Adrenal gland (tissue), 9 donors: ENCODE measurements at regions not wholly inside any gene's neighbourhood (a gene's known extent, or its start where the extent isn't known, plus 50 kb on each side); places are given as distances from the start of the nearest gene placed in this dataset.
"Not testable (repeated sequence)": the region's sequence is repeated elsewhere in the genome, so short reads cannot be mapped to it uniquely, and the experiment has no call there.

Experiments
- DNase-seq, 7 donors: peaks; one replicate each; pipeline ENCODE4 v3.0.0-alpha.2; 2019 to 2020
- H3K27ac ChIP-seq, 5 donors: fragments of 200-600 bp; sonication (generic) in 4 of 5; 1 replicate in 3 of 5; 2 replicates in 2 of 5; pipeline versions ENCODE4 v1.5.1 to v1.8.0; 2016 to 2020; ENCODE audit warnings: mild to moderate bottlenecking in 1 of 5
- H3K27me3 ChIP-seq: fragments of 200-600 bp; 2 replicates; pipeline ENCODE4 v1.8.0; 2021
- H3K36me3 ChIP-seq, 2 donors: fragments of 200-600 bp; replicated peaks in 1 of 2; 1 replicate in 1 of 2; 2 replicates in 1 of 2; pipeline versions ENCODE4 v1.5.1 to v1.8.0; 2018 to 2022
- H3K4me1 ChIP-seq, 2 donors: fragments of 200-600 bp; replicated peaks in 1 of 2; 1 replicate in 1 of 2; 2 replicates in 1 of 2; pipeline versions ENCODE4 v1.5.1 to v1.8.0; 2018 to 2021
- H3K4me3 ChIP-seq, 4 donors: fragments of 200-600 bp; sonication (generic) in 3 of 4; one replicate each; pipeline ENCODE4 v1.5.1; 2016 to 2018
- H3K9me3 ChIP-seq, 3 donors: fragments of 200-600 bp; sonication (generic) in 1 of 3; replicated peaks in 1 of 3; 1 replicate in 2 of 3; 2 replicates in 1 of 3; pipeline versions ENCODE4 v1.5.1 to v1.8.0; 2016 to 2021
- POLR2A ChIP-seq, 2 donors: fragments of 450-650 bp; IDR thresholded peaks; one replicate each; pipeline ENCODE4 v1.6.1; 2017; ENCODE audit warnings: antibody characterized with exemption in 2 of 2, mild to moderate bottlenecking in 2 of 2, moderate library complexity in 1 of 2
- WGBS, 4 donors: extraction: QIAGEN DNeasy Blood & Tissue Kit in 2 of 4; methylation state at CpG; one replicate each; pipeline versions ENCODE4 v1.1.5 to v1.1.7; 2013 to 2017; 5-methylcytosine and 5-hydroxymethylcytosine counted together
- intact Hi-C, 2 donors: fragments of 100-400 bp; cut with DNase I; formaldehyde crosslinking; loops; one replicate each; pipeline versions ENCODE4 v1.14.1 to v1.15.0; 2022 to 2023
- TF ChIP-seq, protein P1 (sequence below), 6 experiments: fragments of 450-650 bp in 4 of 6; fragments of 200-600 bp in 2 of 6; sonication (generic) in 1 of 6; IDR thresholded peaks; 1 replicate in 5 of 6; 2 replicates in 1 of 6; pipeline versions ENCODE4 v1.5.1 to v1.8.0; 2016 to 2021; ENCODE audit warnings: antibody characterized with exemption in 6 of 6, mild to moderate bottlenecking in 2 of 6, moderate library complexity in 1 of 6
- donor health status: healthy with polysubstance abuse.
- donor health status: Bipolar disorder and iron deficiency.
- donor health status: DM: yes; HTN: yes; CAD: no.
- donor health status: DM: no; HTN: no; CAD: no.
- donor health status: DM: no; HTN: no; CAD: no.

GRCh38 chr12:18888047-18888446 lies 150.1 kb downstream of the CAPZA3 start:
- no peak for DNase-seq
- Histone ChIP-seq H3K4me3 (no peak overlapping the region), H3K9me3 (no peaks in the 10 kb centered on the region), H3K27ac (no peak overlapping the region), H3K36me3 (no peaks in the 10 kb centered on the region), H3K4me1 (no peaks in the 10 kb centered on the region), H3K27me3 (no peaks in the 10 kb centered on the region)
- WGBS, 4 donors: 71 to 79% (median 76%) methylated on average over 2 of the region's 2 CpGs
- no peak for TF ChIP-seq POLR2A (IDR thresholded peaks at IDR 0.05)
- TF ChIP-seq, protein P1, sequence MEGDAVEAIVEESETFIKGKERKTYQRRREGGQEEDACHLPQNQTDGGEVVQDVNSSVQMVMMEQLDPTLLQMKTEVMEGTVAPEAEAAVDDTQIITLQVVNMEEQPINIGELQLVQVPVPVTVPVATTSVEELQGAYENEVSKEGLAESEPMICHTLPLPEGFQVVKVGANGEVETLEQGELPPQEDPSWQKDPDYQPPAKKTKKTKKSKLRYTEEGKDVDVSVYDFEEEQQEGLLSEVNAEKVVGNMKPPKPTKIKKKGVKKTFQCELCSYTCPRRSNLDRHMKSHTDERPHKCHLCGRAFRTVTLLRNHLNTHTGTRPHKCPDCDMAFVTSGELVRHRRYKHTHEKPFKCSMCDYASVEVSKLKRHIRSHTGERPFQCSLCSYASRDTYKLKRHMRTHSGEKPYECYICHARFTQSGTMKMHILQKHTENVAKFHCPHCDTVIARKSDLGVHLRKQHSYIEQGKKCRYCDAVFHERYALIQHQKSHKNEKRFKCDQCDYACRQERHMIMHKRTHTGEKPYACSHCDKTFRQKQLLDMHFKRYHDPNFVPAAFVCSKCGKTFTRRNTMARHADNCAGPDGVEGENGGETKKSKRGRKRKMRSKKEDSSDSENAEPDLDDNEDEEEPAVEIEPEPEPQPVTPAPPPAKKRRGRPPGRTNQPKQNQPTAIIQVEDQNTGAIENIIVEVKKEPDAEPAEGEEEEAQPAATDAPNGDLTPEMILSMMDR (IDR thresholded peaks at IDR 0.05): no peak
- intact Hi-C loops: no loop called here

- DNase-seq, H3K4me3 ChIP-seq, H3K9me3 ChIP-seq, H3K4me1 ChIP-seq, H3K36me3 ChIP-seq, intact Hi-C loops, H3K27ac ChIP-seq, H3K27me3 ChIP-seq: not testable (repeated sequence)
- 83 to 92% (median 88%) methylated on average over 3 of the region's 3 CpGs for WGBS, 4 donors
These were observed 152.7 kb downstream of the CAPZA3 start for GRCh38 chr12:18890621-18891020.

DNA sequence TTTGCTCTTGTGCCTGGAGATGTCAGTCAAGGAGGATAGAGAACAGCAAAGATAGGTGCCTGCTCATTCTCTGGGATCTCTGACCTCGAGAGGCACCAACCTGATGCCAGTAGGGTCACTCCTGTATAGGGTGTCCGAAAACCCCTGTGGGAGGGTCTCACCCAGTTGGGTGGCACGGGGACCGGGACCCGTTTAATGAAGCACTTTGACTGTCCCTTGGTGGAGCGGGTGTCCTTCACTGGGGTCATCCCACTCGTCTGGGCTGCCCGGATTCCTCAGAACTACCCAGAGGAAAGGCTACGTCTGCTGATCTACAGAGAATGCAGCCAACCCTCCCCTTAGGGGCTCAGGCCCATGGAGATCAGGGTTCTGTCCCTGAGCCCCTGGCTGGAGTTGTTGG lies 157.6 kb downstream of the CAPZA3 start:
- H3K27ac ChIP-seq: no peak overlapping the region
- H3K9me3 ChIP-seq: no peaks in the 10 kb centered on the region
- TF ChIP-seq POLR2A (IDR thresholded peaks at IDR 0.05): no peak
- no peaks in the 10 kb centered on the region for H3K36me3 ChIP-seq
- no peaks in the 10 kb centered on the region for H3K27me3 ChIP-seq
- WGBS, 4 donors: 87 to 92% (median 89%) methylated on average over 7 to 9 of the region's 9 CpGs; no CpG with 5 or more reads in 1 of the 4 donors
- no peak overlapping the region for H3K4me3 ChIP-seq
- no peak for DNase-seq
- intact Hi-C loops: no loop called here
- no peaks in the 10 kb centered on the region for H3K4me1 ChIP-seq

- no peak for TF ChIP-seq POLR2A (IDR thresholded peaks at IDR 0.05)
- TF ChIP-seq, protein P1 (IDR thresholded peaks at IDR 0.05): no peak
- H3K9me3 ChIP-seq: no peaks in the 10 kb centered on the region
- no peaks in the 10 kb centered on the region for H3K27me3 ChIP-seq
- H3K4me3 ChIP-seq: no peak overlapping the region
- no peak overlapping the region for H3K27ac ChIP-seq
- H3K36me3 ChIP-seq: no peaks in the 10 kb centered on the region
- WGBS, 4 donors: 60 to 74% (median 67%) methylated on average over 3 to 7 of the region's 7 CpGs; no CpG with 5 or more reads in 1 of the 4 donors
- no peaks in the 10 kb centered on the region for H3K4me1 ChIP-seq
- no peak for DNase-seq
- intact Hi-C loops: no loop called here
These were observed 158.0 kb downstream of the CAPZA3 start for GRCh38 chr12:18895946-18896345.

DNA sequence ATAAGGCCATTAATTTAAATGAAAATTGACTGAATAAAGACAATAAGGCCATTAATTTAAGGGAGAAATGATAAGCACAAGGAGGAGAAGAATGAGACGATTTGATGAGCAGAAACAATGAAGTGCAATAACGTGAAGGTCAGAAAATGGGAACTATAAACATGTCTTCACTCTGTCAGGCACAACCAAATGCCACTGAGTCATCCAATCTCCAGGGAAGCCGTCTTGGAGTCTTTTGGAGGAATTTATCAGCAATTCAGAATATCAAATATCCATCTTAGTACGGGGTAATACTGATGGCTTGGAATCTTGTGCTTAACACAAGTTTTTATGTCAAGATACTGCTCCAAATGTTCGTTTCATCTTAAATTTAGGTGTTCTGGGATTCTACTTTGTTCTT lies 159.9 kb downstream of the CAPZA3 start:
- Histone ChIP-seq H3K4me1 (no peaks in the 10 kb centered on the region), H3K27me3 (no peaks in the 10 kb centered on the region), H3K27ac (no peak overlapping the region), H3K9me3 (no peaks in the 10 kb centered on the region), H3K4me3 (no peak overlapping the region), H3K36me3 (no peaks in the 10 kb centered on the region)
- no peak for DNase-seq
- 72 to 82% (median 77%) methylated on average over 5 of the region's 5 CpGs for WGBS, 4 donors
- intact Hi-C loops: no loop called here
- TF ChIP-seq, protein P1 (IDR thresholded peaks at IDR 0.05): no peak
- TF ChIP-seq POLR2A (IDR thresholded peaks at IDR 0.05): no peak
